HCT116 (cell line): ENCODE measurements at regions not wholly inside any gene's neighbourhood (a gene's known extent, or its start where the extent isn't known, plus 50 kb on each side); places are given as distances from the start of the nearest gene placed in this dataset.

Experiments used
- ATAC-seq: fragments of 200-7000 bp; cut with Tn5 transposase; 2 replicates; pipeline ENCODE4 v1.9.1; 2020; ENCODE audit warnings: mild to moderate bottlenecking, moderate library complexity
- BruUV-seq: library from RNA; stranded (reverse); fragments of 400-500 nt; replicated peaks from 2 replicates; lab custom pipeline; 2021; lab: Mats Ljungman, UMichigan
- CTCF ChIA-PET: fragments of 300-600 bp; sonication (Branson Sonifier 250); formaldehyde crosslinking; loops from one replicate; lab custom pipeline; 2021; ENCODE audit warnings: antibody characterized with exemption; lab: Charles Lee
- POLR2A ChIA-PET: fragments of 300-600, 350-600 bp; sonication (Branson Sonifier 250); formaldehyde crosslinking; loops from one replicate; lab custom pipeline; 2021; ENCODE audit warnings: antibody characterized with exemption; lab: Charles Lee
- RAD21 ChIA-PET, 2 experiments: fragments of 300-600 bp; sonication (Branson Sonifier 250); formaldehyde crosslinking; loops; one replicate each; lab custom pipeline; 2023; ENCODE audit warnings: low total read pairs in 2 of 2; ENCODE audit not compliant: uncharacterized antibody in 2 of 2, unreplicated experiment in 2 of 2, low non-redundant PET in 1 of 2; lab: Charles Lee
- DNase-seq: peaks from one replicate; pipeline ENCODE4 v3.0.0-alpha.2; 2010; ENCODE audit warnings: low read depth, low spot score
- H2AFZ ChIP-seq: fragments of 200-600 bp; shearing (Covaris generic), sonication (generic); 2 replicates; pipeline ENCODE4 v1.6.1; 2017; ENCODE audit warnings: low read depth, mixed run types, mixed read lengths, antibody characterized with exemption, low read length; ENCODE audit not compliant: poor library complexity, severe bottlenecking
- H3K27ac ChIP-seq: 2 replicates; pipeline ENCODE4 v1.5.1; 2012; ENCODE audit warnings: low read depth, low read length
- H3K27me3 ChIP-seq: fragments of 200-600 bp; sonication (generic); 2 replicates; pipeline ENCODE4 v1.6.1; 2016; ENCODE audit warnings: mixed run types, low read length, mixed read lengths; ENCODE audit not compliant: insufficient read depth
- H3K36me3 ChIP-seq, 2 experiments: fragments of 200-500 bp in 1 of 2; fragments of 200-600 bp in 1 of 2; sonication (Bioruptor generic) in 1 of 2; sonication (generic) in 1 of 2; 2 replicates each; pipeline versions ENCODE4 v1.5.1 to v1.6.1; 2014 to 2016; ENCODE audit warnings: low read length in 2 of 2, inconsistent platforms in 1 of 2, mixed read lengths in 1 of 2, mixed run types in 1 of 2; ENCODE audit not compliant: insufficient read depth in 2 of 2, control insufficient read depth in 1 of 2
- H3K4me1 ChIP-seq, 2 experiments: fragments of 200-600 bp in 1 of 2; sonication (generic) in 1 of 2; 2 replicates each; pipeline versions ENCODE4 v1.5.1 to v1.6.1; 2012 to 2017; ENCODE audit warnings: low read length in 2 of 2, inconsistent platforms in 1 of 2, mild to moderate bottlenecking in 1 of 2, mixed read lengths in 1 of 2, mixed run types in 1 of 2, moderate library complexity in 1 of 2; ENCODE audit not compliant: insufficient read depth in 2 of 2, control insufficient read depth in 1 of 2
- H3K4me2 ChIP-seq: fragments of 200-600 bp; sonication (generic); 2 replicates; pipeline ENCODE4 v1.6.1; 2017; ENCODE audit warnings: mixed run types, low read length, mixed read lengths
- H3K4me3 ChIP-seq, 2 experiments: fragments of 200-600 bp in 1 of 2; sonication (generic) in 1 of 2; replicated peaks in 1 of 2; 2 replicates each; pipeline ENCODE4 v1.5.1; 2011 to 2016; ENCODE audit warnings: low read length in 2 of 2, control low read depth in 1 of 2, low read depth in 1 of 2, mild to moderate bottlenecking in 1 of 2, mixed read lengths in 1 of 2, mixed run types in 1 of 2
- H3K79me2 ChIP-seq: fragments of 200-600 bp; sonication (generic); 2 replicates; pipeline ENCODE4 v1.6.1; 2017; ENCODE audit warnings: mild to moderate bottlenecking, mixed run types, low read length, moderate library complexity, mixed read lengths; ENCODE audit not compliant: insufficient read depth
- H3K9ac ChIP-seq: fragments of 200-600 bp; sonication (generic); 2 replicates; pipeline ENCODE4 v1.6.1; 2016; ENCODE audit warnings: low read length, mixed read lengths
- H3K9me2 ChIP-seq: fragments of 200-600 bp; sonication (generic), shearing (Covaris generic); 2 replicates; pipeline ENCODE4 v1.6.1; 2017; ENCODE audit warnings: mixed run types, mild to moderate bottlenecking, moderate library complexity; ENCODE audit not compliant: insufficient read depth
- H3K9me3 ChIP-seq, 2 experiments: fragments of 200-500 bp in 1 of 2; fragments of 200-600 bp in 1 of 2; sonication (Bioruptor generic) in 1 of 2; sonication (generic) in 1 of 2; 2 replicates each; pipeline ENCODE4 v1.6.1; 2014 to 2017; ENCODE audit warnings: low read length in 2 of 2, mixed read lengths in 2 of 2, inconsistent platforms in 1 of 2, low read depth in 1 of 2, mild to moderate bottlenecking in 1 of 2, mixed run types in 1 of 2, moderate library complexity in 1 of 2; ENCODE audit not compliant: control insufficient read depth in 1 of 2, insufficient read depth in 1 of 2
- H4K20me1 ChIP-seq: fragments of 200-600 bp; sonication (generic), shearing (Covaris generic); 2 replicates; pipeline ENCODE4 v1.6.1; 2017; ENCODE audit warnings: mixed run types, mild to moderate bottlenecking, moderate library complexity; ENCODE audit not compliant: insufficient read depth
- EGR1 ChIP-seq: IDR thresholded peaks from 2 replicates; pipeline ENCODE4 v1.6.1; 2012; ENCODE audit warnings: low read depth
- ELF1 ChIP-seq: IDR thresholded peaks from 2 replicates; pipeline ENCODE4 v1.6.1; 2012; ENCODE audit warnings: low read depth, borderline replicate concordance
- YY1 ChIP-seq: IDR thresholded peaks from 2 replicates; pipeline ENCODE4 v1.6.1; 2011; ENCODE audit warnings: low read length, low read depth, moderate library complexity, mild to moderate bottlenecking; ENCODE audit not compliant: insufficient replicate concordance; ENCODE audit errors: extremely low read depth
- ZFX ChIP-seq: fragments of 450-650 bp; IDR thresholded peaks from 2 replicates; pipeline ENCODE4 v1.6.1; 2017
- intact Hi-C: fragments of 100-400 bp; cut with micrococcal nuclease; formaldehyde crosslinking; loops from 2 replicates; pipeline ENCODE4 v1.10.0; 2022
- TF ChIP-seq, protein P1 (sequence below), 3 experiments: fragments of 200-600 bp in 1 of 3; sonication (generic) in 1 of 3; IDR thresholded peaks in 2 of 3; conservative IDR thresholded peaks in 1 of 3; 2 replicates each; pipeline ENCODE4 v1.5.1; 2012 to 2017; ENCODE audit warnings: low read depth in 2 of 3, low read length in 2 of 3, antibody characterized with exemption in 1 of 3, borderline replicate concordance in 1 of 3, control low read depth in 1 of 3, mild to moderate bottlenecking in 1 of 3, mixed read lengths in 1 of 3, mixed run types in 1 of 3, moderate library complexity in 1 of 3; ENCODE audit not compliant: insufficient read depth in 1 of 3
- TF ChIP-seq, protein P2 (sequence below): IDR thresholded peaks from 2 replicates; pipeline ENCODE4 v1.6.1; 2012; ENCODE audit warnings: low read depth

DNA sequence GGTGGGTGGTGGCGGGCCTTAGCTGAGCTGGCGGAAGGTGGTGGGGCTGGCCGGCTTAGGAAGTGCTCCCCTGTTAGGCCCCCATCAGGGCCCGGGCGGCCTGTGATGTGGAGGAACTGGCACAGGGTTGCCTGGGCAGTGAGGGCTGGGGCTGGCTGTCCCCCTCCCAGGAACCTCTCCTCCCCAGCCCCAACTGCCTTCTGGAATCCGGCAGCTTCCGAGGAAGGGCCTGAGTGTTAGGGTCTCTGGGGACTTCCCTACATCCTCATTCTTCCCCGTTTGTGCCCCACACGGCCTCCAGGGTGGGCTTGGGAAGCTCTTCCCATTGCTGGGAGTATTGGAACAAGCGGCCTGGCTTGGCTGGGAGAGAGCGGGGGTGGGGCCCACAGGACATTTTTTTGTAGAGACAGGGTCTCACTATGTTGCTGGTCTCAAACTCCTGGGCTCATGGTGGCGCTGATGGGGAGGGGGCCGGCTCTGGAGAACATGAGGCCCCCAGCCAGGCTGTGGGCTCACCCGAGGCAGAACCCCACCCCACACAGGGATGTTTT lies 89.9 kb upstream of the CIBAR2 start:
- TF ChIP-seq ZFX (no peak), YY1 (no peak), EGR1 (no peak), ELF1 (no peak)
- TF ChIP-seq, protein P1, sequence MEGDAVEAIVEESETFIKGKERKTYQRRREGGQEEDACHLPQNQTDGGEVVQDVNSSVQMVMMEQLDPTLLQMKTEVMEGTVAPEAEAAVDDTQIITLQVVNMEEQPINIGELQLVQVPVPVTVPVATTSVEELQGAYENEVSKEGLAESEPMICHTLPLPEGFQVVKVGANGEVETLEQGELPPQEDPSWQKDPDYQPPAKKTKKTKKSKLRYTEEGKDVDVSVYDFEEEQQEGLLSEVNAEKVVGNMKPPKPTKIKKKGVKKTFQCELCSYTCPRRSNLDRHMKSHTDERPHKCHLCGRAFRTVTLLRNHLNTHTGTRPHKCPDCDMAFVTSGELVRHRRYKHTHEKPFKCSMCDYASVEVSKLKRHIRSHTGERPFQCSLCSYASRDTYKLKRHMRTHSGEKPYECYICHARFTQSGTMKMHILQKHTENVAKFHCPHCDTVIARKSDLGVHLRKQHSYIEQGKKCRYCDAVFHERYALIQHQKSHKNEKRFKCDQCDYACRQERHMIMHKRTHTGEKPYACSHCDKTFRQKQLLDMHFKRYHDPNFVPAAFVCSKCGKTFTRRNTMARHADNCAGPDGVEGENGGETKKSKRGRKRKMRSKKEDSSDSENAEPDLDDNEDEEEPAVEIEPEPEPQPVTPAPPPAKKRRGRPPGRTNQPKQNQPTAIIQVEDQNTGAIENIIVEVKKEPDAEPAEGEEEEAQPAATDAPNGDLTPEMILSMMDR (IDR thresholded peaks at IDR 0.05 in 2 of 3, conservative IDR thresholded peaks at IDR 0.05 in 1 of 3; ENCODE audit: borderline replicate concordance in 1 of 3, insufficient read depth in 1 of 3, low read depth in 2 of 3, low read length in 2 of 3), result no peak
- TF ChIP-seq, protein P2, sequence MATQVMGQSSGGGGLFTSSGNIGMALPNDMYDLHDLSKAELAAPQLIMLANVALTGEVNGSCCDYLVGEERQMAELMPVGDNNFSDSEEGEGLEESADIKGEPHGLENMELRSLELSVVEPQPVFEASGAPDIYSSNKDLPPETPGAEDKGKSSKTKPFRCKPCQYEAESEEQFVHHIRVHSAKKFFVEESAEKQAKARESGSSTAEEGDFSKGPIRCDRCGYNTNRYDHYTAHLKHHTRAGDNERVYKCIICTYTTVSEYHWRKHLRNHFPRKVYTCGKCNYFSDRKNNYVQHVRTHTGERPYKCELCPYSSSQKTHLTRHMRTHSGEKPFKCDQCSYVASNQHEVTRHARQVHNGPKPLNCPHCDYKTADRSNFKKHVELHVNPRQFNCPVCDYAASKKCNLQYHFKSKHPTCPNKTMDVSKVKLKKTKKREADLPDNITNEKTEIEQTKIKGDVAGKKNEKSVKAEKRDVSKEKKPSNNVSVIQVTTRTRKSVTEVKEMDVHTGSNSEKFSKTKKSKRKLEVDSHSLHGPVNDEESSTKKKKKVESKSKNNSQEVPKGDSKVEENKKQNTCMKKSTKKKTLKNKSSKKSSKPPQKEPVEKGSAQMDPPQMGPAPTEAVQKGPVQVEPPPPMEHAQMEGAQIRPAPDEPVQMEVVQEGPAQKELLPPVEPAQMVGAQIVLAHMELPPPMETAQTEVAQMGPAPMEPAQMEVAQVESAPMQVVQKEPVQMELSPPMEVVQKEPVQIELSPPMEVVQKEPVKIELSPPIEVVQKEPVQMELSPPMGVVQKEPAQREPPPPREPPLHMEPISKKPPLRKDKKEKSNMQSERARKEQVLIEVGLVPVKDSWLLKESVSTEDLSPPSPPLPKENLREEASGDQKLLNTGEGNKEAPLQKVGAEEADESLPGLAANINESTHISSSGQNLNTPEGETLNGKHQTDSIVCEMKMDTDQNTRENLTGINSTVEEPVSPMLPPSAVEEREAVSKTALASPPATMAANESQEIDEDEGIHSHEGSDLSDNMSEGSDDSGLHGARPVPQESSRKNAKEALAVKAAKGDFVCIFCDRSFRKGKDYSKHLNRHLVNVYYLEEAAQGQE, result no peak
- Histone ChIP-seq H3K4me2 (no peak overlapping the region), H3K9ac (no peak overlapping the region), H3K9me3 (no peaks in the 10 kb centered on the region), H3K36me3 (no peaks in the 10 kb centered on the region), H3K4me3 (no peak overlapping the region), H4K20me1 (no peaks in the 10 kb centered on the region), H3K4me1 (peaks cover 35 to 70% of the 10 kb centered on the region in 2 experiments), H3K27me3 (no peaks in the 10 kb centered on the region), H2AFZ (no peak overlapping the region), H3K9me2 (no peaks in the 10 kb centered on the region), H3K79me2 (no peaks in the 10 kb centered on the region; the same call in 1 of the 2 replicates), H3K27ac (no peak overlapping the region)
- intact Hi-C loops, result no loop called here
- DNase-seq, result no peak
- BruUV-seq, result no TSS peak
- ChIA-PET RAD21 (no interaction called here), POLR2A (no interaction called here), CTCF (interaction anchor here (0.6 kb wide), 1 partner anchor 49 kb away, joined by 5 read pairs; no protein-coding TSS in a partner anchor)
- ATAC-seq, result no peak
